HG02970 (cell line): ENCODE measurements at regions not wholly inside any gene's neighbourhood (a gene's known extent, or its start where the extent isn't known, plus 50 kb on each side); places are given as distances from the start of the nearest gene placed in this dataset.

Experiments used
- ATAC-seq: cut with Tn5 transposase; IDR thresholded peaks from one replicate; pipeline ENCODE4 v1.9.1; 2021; ENCODE audit warnings: mild to moderate bottlenecking, moderate library complexity, moderate number of reproducible peaks; ENCODE audit not compliant: unreplicated experiment, low FRiP score

DNA sequence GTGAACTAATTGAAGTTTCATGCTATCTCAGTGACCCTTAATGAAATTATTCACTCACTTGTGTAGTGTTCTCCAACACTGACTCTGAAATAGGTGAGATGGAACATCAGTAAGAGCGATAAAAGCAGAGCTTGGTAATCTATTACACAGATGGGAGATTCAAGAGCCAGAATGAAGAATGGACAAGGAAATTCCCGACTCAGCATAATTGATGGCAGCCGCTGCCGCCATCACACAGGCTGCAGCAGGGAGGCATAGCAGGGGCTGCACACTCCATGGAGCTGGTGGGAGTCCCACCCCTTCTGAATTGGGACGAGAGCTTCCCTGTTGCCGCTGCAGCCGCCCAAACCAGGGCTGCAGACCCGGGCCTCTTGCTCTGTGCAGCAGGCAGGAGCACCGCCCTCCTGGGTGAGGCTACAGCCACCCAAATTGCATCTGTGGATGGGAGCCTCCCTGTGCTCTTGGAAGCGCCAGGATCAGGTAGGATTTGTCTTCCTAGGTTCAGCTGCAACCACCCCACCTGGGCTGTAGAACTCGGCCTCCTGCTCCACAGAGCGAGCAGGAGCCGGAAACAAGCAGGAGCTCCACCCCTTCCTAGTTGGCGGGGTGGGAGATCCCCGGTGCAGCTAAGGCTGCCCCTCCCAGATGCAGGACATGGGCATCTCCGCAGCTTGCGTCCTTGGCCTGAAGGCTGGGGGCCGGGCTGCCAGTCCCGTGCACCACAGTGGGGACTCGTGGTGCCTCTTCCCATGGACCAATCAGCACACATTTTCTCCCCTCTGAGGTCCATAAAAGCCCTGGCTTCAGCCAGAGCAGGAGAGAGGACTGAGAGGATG is 535.1 kb upstream of the LUZP2 start:
- ATAC-seq: no peak

- no peak for ATAC-seq
Observed at GRCh38 chr11:23973244-23973643, 523.6 kb upstream of the LUZP2 start.

DNA sequence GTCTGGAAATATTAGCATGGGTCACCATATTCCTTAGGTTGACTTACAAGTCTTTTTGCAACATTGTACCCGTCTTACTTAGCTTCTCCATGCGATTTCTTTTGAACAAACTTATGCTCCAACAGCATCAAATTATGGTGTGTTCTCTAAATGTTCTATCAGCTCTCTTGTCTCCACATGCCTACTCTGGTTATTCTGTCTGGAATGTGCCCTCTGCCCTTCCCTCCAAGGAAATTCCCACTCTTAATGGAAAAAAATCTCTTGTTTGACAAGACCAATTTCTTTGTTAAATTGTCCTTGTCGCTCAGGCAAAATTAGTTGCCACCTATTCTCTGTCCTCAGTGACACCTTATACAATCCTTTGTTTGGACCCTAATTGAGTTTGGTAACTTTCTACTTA is 522.8 kb upstream of the LUZP2 start:
- ATAC-seq: no peak

DNA sequence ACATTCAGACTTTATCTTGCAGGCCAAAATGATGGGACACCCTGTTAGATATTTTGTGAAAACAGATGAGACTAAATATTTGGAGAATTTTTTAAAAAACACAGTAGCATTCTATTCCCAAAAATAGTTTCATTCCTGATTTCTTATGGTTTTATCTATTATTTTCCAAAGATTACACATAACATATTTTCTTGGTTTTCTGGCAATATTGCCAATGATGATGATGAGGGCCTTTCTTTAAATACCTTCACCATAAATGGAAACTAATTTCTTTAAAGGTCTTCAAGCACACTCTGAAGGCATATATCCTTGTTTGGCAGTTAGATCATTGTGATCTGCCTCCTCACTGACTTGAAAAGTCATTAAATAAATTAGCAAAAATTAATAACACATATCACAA is 522.3 kb upstream of the LUZP2 start:
- no peak for ATAC-seq

- no peak for ATAC-seq
Observed at GRCh38 chr11:23976426-23976825, 520.4 kb upstream of the LUZP2 start.

GRCh38 chr11:23976841-23977271 is 520.0 kb upstream of the LUZP2 start:
- ATAC-seq: no peak

DNA sequence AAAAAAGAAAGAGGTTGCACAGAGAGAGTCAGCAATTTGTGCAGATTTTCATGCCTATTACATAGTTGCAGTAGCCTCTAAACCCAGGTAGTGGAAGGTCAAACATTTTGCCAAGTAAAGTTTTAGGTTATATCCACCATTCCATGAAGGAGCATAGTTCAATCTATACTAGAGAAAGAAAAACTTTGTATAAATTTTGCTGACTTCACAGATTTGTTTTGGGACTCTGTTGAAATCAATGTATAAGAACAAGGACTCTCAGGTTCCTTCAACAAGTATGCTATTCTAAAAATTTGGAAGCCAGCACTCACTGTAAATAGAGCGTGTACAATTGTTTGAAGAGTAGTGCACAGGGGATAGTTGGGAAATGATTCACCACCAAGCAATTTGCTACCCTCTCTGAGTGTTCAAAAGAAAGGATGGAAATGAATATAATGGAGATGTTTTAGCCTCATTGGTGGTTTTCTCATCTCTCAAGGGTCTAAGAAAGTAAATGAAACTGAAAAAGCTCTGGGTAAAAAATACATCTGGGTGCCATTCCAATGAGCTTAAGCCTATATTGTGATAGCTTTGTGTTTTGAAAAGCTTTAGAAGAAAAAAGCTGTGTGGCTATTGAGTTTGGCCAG is 508.4 kb upstream of the LUZP2 start:
- no peak for ATAC-seq

DNA sequence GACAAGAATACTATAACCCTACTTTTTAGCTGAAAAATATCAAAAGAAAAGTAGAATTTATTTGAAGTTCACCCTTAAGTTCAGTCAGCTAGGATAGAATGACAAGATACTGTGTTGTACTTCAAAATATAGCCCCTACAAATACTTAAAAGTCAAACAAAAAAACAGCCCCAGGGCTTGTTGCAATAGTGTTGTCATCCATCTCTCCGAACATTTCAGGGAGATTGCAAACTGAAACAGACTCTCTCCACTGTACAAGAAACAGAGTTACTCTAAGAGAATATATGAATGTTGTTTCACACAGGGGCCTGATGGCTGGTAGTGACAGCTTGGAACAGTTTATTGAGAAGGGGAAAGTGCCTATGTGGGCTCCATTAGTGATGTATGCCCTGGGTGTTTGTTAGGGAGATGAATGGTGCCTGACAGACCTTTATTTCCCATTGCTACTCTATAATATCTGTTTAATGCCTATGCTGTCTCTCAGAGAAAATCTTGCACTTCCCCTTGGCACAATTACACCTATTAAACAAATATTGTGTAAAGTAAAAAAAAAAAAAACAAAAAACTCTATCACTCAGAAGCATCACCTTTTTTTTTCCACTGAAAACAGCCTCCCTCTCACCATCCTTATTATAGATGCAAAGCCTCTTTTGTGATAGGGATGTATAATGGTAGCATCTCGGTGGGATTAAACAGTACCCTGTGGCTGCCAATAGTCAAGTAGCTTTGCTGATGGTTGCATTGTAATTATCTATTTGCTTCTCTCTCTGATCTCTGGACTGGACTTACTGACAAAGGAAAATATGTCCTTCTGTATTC is 506.3 kb upstream of the LUZP2 start:
- ATAC-seq: no peak

- no peak for ATAC-seq
Observed at GRCh38 chr11:23991165-23991539, 505.7 kb upstream of the LUZP2 start.

- no peak for ATAC-seq
Observed at GRCh38 chr11:23995891-23996290, 501.0 kb upstream of the LUZP2 start.

DNA sequence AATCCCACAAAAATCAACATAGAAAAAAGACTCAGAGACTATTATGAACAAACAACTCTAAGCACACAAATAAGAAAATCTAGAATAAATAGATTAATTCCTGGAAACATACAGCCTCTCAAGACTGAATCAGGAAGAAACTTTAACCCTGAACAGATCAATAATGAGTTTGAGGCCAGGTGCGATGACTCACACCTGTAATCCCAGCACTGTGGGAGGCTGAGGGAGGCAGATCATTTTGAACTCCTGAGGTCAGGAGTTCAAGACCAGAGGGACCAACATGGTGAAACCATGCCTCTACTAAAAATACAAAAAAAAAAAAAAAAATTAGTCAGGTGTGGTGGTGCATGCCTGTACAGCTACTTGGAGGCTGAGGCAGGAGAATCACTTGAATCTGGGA is 499.5 kb upstream of the LUZP2 start:
- ATAC-seq: no peak

- no peak for ATAC-seq
Observed at GRCh38 chr11:24005202-24005876, 491.5 kb upstream of the LUZP2 start.

GRCh38 chr11:24043842-24044241 is 453.0 kb upstream of the LUZP2 start:
- ATAC-seq: no peak

DNA sequence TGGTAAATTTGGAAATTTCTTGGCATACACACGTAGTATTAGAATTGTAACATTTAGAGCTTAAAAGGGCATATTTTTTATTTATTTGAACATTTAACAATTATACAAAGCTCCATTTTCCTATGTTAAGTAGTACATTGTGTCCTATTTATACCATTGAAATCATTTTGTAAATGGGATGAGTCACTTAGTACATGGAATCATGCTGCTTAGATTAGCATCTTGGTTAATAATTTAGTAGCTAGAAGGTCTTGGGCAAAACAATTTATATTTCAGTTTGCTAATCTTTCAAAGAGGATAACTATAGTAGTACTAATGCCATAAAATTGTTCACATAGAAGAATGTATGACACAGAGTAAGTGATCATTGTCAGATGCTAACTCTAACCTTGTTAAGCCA is 450.1 kb upstream of the LUZP2 start:
- ATAC-seq: no peak

- no peak for ATAC-seq
Observed at GRCh38 chr11:24056051-24056450, 440.8 kb upstream of the LUZP2 start.

GRCh38 chr11:24060125-24060524 is 436.7 kb upstream of the LUZP2 start:
- ATAC-seq: no peak

GRCh38 chr11:24064309-24064903 is 432.4 kb upstream of the LUZP2 start:
- ATAC-seq: no peak

DNA sequence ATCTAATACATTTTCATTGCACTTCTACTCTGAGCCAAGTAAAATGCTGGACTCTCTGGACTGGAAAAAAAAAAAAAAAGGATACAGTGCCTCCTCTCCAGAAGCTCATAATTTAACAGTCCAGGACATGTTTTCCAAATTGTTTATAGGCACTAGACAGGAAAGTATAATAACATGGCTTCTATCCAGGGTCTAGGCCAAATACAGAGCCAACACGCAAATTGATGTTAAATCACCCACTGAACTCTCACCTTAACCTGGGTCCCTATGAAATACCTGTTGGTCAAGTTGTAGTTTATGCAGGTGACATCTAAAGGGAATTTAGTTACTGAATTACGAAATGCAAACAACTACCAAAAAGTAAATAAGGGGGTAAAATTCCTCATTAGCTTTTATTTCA is 428.7 kb upstream of the LUZP2 start:
- no peak for ATAC-seq

DNA sequence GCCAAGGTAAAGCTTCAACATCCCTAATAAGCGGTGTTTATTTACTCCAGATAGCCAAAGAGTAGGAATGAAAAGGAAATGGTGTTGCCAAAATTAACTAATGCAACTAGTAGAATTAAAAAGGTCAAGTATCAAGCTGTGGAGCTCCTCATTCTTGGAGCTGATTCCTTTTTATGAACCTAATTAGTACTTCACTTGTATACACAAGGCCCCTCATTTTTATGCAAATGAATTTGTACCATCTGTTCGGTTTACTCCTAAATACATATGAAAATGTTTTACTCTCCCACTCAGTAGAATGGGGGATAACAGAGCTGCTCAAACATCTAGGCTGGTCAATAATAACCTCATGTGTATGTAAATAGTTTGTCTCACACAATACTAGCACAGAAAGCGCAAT is 426.4 kb upstream of the LUZP2 start:
- no peak for ATAC-seq

- ATAC-seq: no peak
Observed at GRCh38 chr11:24078018-24078417, 418.8 kb upstream of the LUZP2 start.
